ENCODE measurements at regions not wholly inside any gene's neighbourhood (a gene's known extent, or its start where the extent isn't known, plus 50 kb on each side); places are given as distances from the start of the nearest gene placed in this dataset.
A peak's percentile ranks its signal among the peaks of the same experiment; 100 is the strongest.

DNA sequence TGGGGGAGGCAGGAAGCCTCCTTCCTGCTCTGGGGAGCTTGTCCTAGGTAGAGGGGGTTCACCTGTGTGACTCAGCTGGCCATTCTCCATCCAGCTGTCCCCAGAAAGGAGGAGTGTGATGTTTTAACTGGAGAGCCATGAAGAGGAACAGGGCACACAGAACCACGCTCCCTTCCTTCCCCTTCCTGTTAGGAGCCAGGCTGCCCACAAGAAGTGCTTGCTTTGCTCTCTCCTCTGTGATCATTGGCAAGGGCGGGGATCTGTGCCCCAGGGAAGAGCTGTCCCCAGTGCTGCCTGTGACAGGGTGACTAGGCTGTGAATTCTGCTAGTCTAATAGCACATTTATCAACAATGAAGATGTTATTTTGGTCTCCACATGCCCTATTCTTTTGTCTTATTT, 169.6 kb upstream of the GATB start:
- H3K9me3 ChIP-seq (replicated peaks in 1 of 2; ENCODE audit: control insufficient read depth in 1 of 2, insufficient read depth in 1 of 2, low read length in 2 of 2) = no peaks in the 10 kb centered on the region
- H3K4me1 ChIP-seq (ENCODE audit: control insufficient read depth in 1 of 2, insufficient read depth in 2 of 2, low read length in 2 of 2) = peaks cover 0 to 3% of the 10 kb centered on the region in 2 donors
- WGBS (ENCODE audit: insufficient coverage) = 0% methylated on average over 1 of the region's 2 CpGs
- H3K4me2 ChIP-seq (replicated peaks; ENCODE audit: extremely low read depth, low read length, poor library complexity, severe bottlenecking) = no peak overlapping the region
- TF ChIP-seq, protein P1, sequence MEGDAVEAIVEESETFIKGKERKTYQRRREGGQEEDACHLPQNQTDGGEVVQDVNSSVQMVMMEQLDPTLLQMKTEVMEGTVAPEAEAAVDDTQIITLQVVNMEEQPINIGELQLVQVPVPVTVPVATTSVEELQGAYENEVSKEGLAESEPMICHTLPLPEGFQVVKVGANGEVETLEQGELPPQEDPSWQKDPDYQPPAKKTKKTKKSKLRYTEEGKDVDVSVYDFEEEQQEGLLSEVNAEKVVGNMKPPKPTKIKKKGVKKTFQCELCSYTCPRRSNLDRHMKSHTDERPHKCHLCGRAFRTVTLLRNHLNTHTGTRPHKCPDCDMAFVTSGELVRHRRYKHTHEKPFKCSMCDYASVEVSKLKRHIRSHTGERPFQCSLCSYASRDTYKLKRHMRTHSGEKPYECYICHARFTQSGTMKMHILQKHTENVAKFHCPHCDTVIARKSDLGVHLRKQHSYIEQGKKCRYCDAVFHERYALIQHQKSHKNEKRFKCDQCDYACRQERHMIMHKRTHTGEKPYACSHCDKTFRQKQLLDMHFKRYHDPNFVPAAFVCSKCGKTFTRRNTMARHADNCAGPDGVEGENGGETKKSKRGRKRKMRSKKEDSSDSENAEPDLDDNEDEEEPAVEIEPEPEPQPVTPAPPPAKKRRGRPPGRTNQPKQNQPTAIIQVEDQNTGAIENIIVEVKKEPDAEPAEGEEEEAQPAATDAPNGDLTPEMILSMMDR (IDR thresholded peaks at IDR 0.05) = no peak
- no peak overlapping the region for H3K9ac ChIP-seq (ENCODE audit: insufficient read depth, low read length, poor library complexity, severe bottlenecking)
- Mint-ChIP-seq H3K27me3 (ENCODE audit: low read depth in 3 of 3) (peaks cover 0 to 15% (median 8%) of the 10 kb centered on the region in 3 donors), H3K4me1 (peaks cover 8% of the 10 kb centered on the region), H3K27ac (peak overlapping the region in 1 of 7 donors; percentile 71), H3K9me3 (peaks cover 0 to 11% (median 0%) of the 10 kb centered on the region in 7 donors), H3K4me3 (no peak overlapping the region), H3K36me3 (no peaks in the 10 kb centered on the region)
- H3K27me3 ChIP-seq (ENCODE audit: control insufficient read depth in 2 of 2, insufficient read depth in 2 of 2, low read length in 2 of 2) = no peaks in the 10 kb centered on the region
- intact Hi-C loops (cut with micrococcal nuclease) = no loop called here
- H4K20me1 ChIP-seq (ENCODE audit: insufficient read depth, low read length) = no peaks in the 10 kb centered on the region
- no peak overlapping the region for H2AFZ ChIP-seq (ENCODE audit: insufficient read depth, low read depth, low read length, poor library complexity, severe bottlenecking)
- no peaks in the 10 kb centered on the region for H3K79me2 ChIP-seq (ENCODE audit: insufficient read depth, low read length)
- no peaks in the 10 kb centered on the region for H3K36me3 ChIP-seq (replicated peaks in 1 of 2; ENCODE audit: control insufficient read depth in 1 of 2, insufficient read depth in 2 of 2, low read length in 2 of 2)
- H3K27ac ChIP-seq (ENCODE audit: low read depth in 1 of 2, low read length in 2 of 2) = no peak overlapping the region
- no peak overlapping the region for H3K4me3 ChIP-seq (replicated peaks in 1 of 3; ENCODE audit: low read depth in 2 of 3, low read length in 3 of 3)
- peak in 1 of 3 donors; percentile 5 for DNase-seq

DNA sequence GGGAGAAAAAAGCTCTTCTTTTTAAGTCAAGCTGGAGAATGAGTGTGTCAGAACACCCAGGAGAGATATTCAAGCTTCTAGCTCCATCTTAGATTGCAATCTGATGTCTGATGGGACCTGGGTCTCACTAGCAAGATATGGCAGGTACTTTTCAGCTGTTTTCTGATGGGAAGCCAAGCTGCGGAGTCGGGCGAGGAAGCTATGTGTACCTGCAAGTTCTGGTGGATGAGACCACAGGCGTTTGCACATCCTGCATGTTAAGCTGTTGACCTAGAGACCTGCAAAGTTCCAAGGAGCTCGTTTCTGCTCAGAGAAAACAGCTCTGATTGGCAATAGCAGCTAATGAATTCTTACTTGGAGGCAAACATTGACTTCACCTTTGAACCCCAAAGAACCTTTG, 167.3 kb upstream of the GATB start:
- no peak for DNase-seq
- no peak overlapping the region for H2AFZ ChIP-seq (ENCODE audit: insufficient read depth, low read depth, low read length, poor library complexity, severe bottlenecking)
- peaks cover 2 to 13% (median 8%) of the 10 kb centered on the region in 3 donors for H3K27me3 Mint-ChIP-seq (ENCODE audit: low read depth in 3 of 3)
- no peaks in the 10 kb centered on the region for H3K36me3 ChIP-seq (replicated peaks in 1 of 2; ENCODE audit: control insufficient read depth in 1 of 2, insufficient read depth in 2 of 2, low read length in 2 of 2)
- intact Hi-C loops (cut with micrococcal nuclease) = no loop called here
- H3K27ac ChIP-seq (ENCODE audit: low read depth in 1 of 2, low read length in 2 of 2) = no peak overlapping the region
- H3K4me1 ChIP-seq (ENCODE audit: control insufficient read depth in 1 of 2, insufficient read depth in 2 of 2, low read length in 2 of 2) = peaks cover 0 to 3% of the 10 kb centered on the region in 2 donors
- H3K36me3 Mint-ChIP-seq = no peaks in the 10 kb centered on the region
- TF ChIP-seq, protein P1 (IDR thresholded peaks at IDR 0.05) = no peak
- H3K4me2 ChIP-seq (replicated peaks; ENCODE audit: extremely low read depth, low read length, poor library complexity, severe bottlenecking) = no peak overlapping the region
- peaks cover 8% of the 10 kb centered on the region for H3K4me1 Mint-ChIP-seq
- no peaks in the 10 kb centered on the region for H3K79me2 ChIP-seq (ENCODE audit: insufficient read depth, low read length)
- H3K9me3 ChIP-seq (replicated peaks in 1 of 2; ENCODE audit: control insufficient read depth in 1 of 2, insufficient read depth in 1 of 2, low read length in 2 of 2) = no peaks in the 10 kb centered on the region
- no peaks in the 10 kb centered on the region for H4K20me1 ChIP-seq (ENCODE audit: insufficient read depth, low read length)
- H3K4me3 ChIP-seq (replicated peaks in 1 of 3; ENCODE audit: low read depth in 2 of 3, low read length in 3 of 3) = no peak overlapping the region
- no peaks in the 10 kb centered on the region for H3K27me3 ChIP-seq (ENCODE audit: control insufficient read depth in 2 of 2, insufficient read depth in 2 of 2, low read length in 2 of 2)
- WGBS (ENCODE audit: insufficient coverage) = 90% methylated on average over 5 of the region's 5 CpGs
- peaks cover 0 to 7% (median 0%) of the 10 kb centered on the region in 7 donors for H3K9me3 Mint-ChIP-seq
- peak overlapping the region in 2 of 7 donors; percentile 12 to 47 for H3K27ac Mint-ChIP-seq
- no peak overlapping the region for H3K4me3 Mint-ChIP-seq
- H3K9ac ChIP-seq (ENCODE audit: insufficient read depth, low read length, poor library complexity, severe bottlenecking) = no peak overlapping the region

Measured in CD14-positive monocyte (primary cell).